GM12878 (cell line): ENCODE measurements at regions not wholly inside any gene's neighbourhood (a gene's known extent, or its start where the extent isn't known, plus 50 kb on each side); places are given as distances from the start of the nearest gene placed in this dataset.

Experiments
- ATAC-seq: fragments of 200-7000 bp; cut with Tn5 transposase; 3 replicates; pipeline ENCODE4 v1.9.1; 2020; ENCODE audit warnings: mild to moderate bottlenecking, moderate library complexity
- BruUV-seq: library from RNA; stranded (reverse); fragments of 400-500 nt; replicated peaks from 2 replicates; lab custom pipeline; 2021; lab: Mats Ljungman, UMichigan
- CTCF ChIA-PET: fragments of 300-600 bp; sonication (Branson Sonifier 250); formaldehyde crosslinking; extraction: SDS; loops from one replicate; lab custom pipeline; 2021; ENCODE audit warnings: inconsistent platforms; lab: Yijun Ruan, JAX
- POLR2A ChIA-PET: fragments of 350-600 bp; formaldehyde crosslinking; extraction: SDS; loops from one replicate; lab custom pipeline; 2021; ENCODE audit warnings: inconsistent platforms; lab: Charles Lee
- RAD21 ChIA-PET: fragments of 300-600 bp; sonication (Branson Sonifier 250); formaldehyde crosslinking; loops from one replicate; lab custom pipeline; 2023; ENCODE audit warnings: antibody characterized with exemption; ENCODE audit not compliant: unreplicated experiment; lab: Charles Lee
- SMC1A ChIA-PET: fragments of 300-600 bp; sonication (Branson Sonifier 250); formaldehyde crosslinking; loops from one replicate; lab custom pipeline; 2023; ENCODE audit not compliant: unreplicated experiment, uncharacterized antibody; lab: Charles Lee
- DNase-seq: peaks from one replicate; pipeline ENCODE4 v3.0.0-alpha.2; 2011; ENCODE audit warnings: low read depth, low spot score
- FAIRE-seq: peaks from 3 replicates; lab custom pipeline; 2011; peaks lifted over from hg19 to GRCh38; lab: Jason Lieb, UNC
- H2AFZ ChIP-seq: 2 replicates; pipeline ENCODE4 v1.6.0; 2011; ENCODE audit warnings: low read depth, low read length, control low read depth; ENCODE audit not compliant: control insufficient read depth
- H3K27ac ChIP-seq: 2 replicates; pipeline ENCODE4 v1.5.1; 2011; ENCODE audit warnings: control low read depth; ENCODE audit not compliant: control insufficient read depth, insufficient read depth
- H3K27me3 ChIP-seq, 2 experiments: replicated peaks in 1 of 2; 2 replicates each; pipeline versions ENCODE4 v1.6.0 to v1.6.1; 2011; ENCODE audit warnings: low read length in 1 of 2; ENCODE audit not compliant: control insufficient read depth in 2 of 2, insufficient read depth in 2 of 2
- H3K36me3 ChIP-seq, 2 experiments: 2 replicates each; pipeline ENCODE4 v1.5.1; 2011; ENCODE audit warnings: low read length in 1 of 2; ENCODE audit not compliant: control insufficient read depth in 2 of 2, insufficient read depth in 2 of 2
- H3K4me1 ChIP-seq: 2 replicates; pipeline ENCODE4 v1.6.1; 2011; ENCODE audit warnings: mild to moderate bottlenecking, low read length, moderate library complexity, mixed read lengths; ENCODE audit not compliant: control insufficient read depth, insufficient read depth
- H3K4me2 ChIP-seq: 2 replicates; pipeline ENCODE4 v1.6.0; 2011; ENCODE audit warnings: control low read depth; ENCODE audit not compliant: control insufficient read depth, insufficient read depth
- H3K4me3 ChIP-seq: fragments of 200-600 bp; sonication (generic); 2 replicates; pipeline ENCODE4 v1.5.1; 2016
- H3K79me2 ChIP-seq: 2 replicates; pipeline ENCODE4 v1.6.0; 2011; ENCODE audit warnings: low read length; ENCODE audit not compliant: control insufficient read depth, insufficient read depth
- H3K9ac ChIP-seq: 2 replicates; pipeline ENCODE4 v1.8.0; 2011; ENCODE audit warnings: low read length, control low read depth, mixed read lengths; ENCODE audit not compliant: control insufficient read depth, insufficient read depth
- H3K9me3 ChIP-seq: replicated peaks from 3 replicates; pipeline ENCODE4 v1.5.1; 2011; ENCODE audit warnings: mild to moderate bottlenecking, low read length; ENCODE audit not compliant: control insufficient read depth, insufficient read depth
- H4K20me1 ChIP-seq: 2 replicates; pipeline ENCODE4 v1.6.0; 2011; ENCODE audit not compliant: control insufficient read depth, insufficient read depth
- BCL11A ChIP-seq: IDR thresholded peaks from 2 replicates; pipeline ENCODE4 v1.6.1; 2011; ENCODE audit warnings: low read depth, low read length
- CBX3 ChIP-seq: fragments of 200-600 bp; sonication (generic); IDR thresholded peaks from 2 replicates; pipeline ENCODE4 v1.6.1; 2016; ENCODE audit warnings: low read depth, borderline replicate concordance
- GATAD2B ChIP-seq: fragments of 450-650 bp; conservative IDR thresholded peaks from 2 replicates; pipeline ENCODE4 v1.6.1; 2017; ENCODE audit warnings: low read depth, mild to moderate bottlenecking, moderate library complexity
- IRF4 ChIP-seq: IDR thresholded peaks from 2 replicates; pipeline ENCODE4 v1.6.1; 2011; ENCODE audit warnings: low read depth, low read length
- NFYB ChIP-seq: IDR thresholded peaks from 2 replicates; pipeline ENCODE4 v1.6.1; 2011; ENCODE audit warnings: low read depth, mild to moderate bottlenecking, low read length, improper control_type of control experiment, moderate library complexity; ENCODE audit not compliant: insufficient read depth
- RCOR1 ChIP-seq: conservative IDR thresholded peaks from 2 replicates; pipeline ENCODE4 v1.6.1; 2012; ENCODE audit warnings: low read depth, low read length, improper control_type of control experiment
- RUNX3 ChIP-seq: IDR thresholded peaks from 2 replicates; pipeline ENCODE4 v1.6.1; 2012; ENCODE audit warnings: low read length, inconsistent platforms
- SREBF1 ChIP-seq: IDR thresholded peaks from 2 replicates; pipeline ENCODE4 v1.6.1; 2012; ENCODE audit warnings: mild to moderate bottlenecking, low read length
- STAT1 ChIP-seq: fragments of 450-650 bp; conservative IDR thresholded peaks from 2 replicates; pipeline ENCODE4 v1.6.1; 2014; ENCODE audit warnings: antibody characterized with exemption, mild to moderate bottlenecking
- STAT3 ChIP-seq: IDR thresholded peaks from 2 replicates; pipeline ENCODE4 v1.6.1; 2011; ENCODE audit warnings: low read depth, low read length, improper control_type of control experiment
- ZBTB11 ChIP-seq: fragments of 450-650 bp; formaldehyde crosslinking; IDR thresholded peaks from 2 replicates; pipeline ENCODE4 v1.5.0; 2022; ENCODE audit warnings: mild to moderate bottlenecking, missing genetic modification characterization
- ZNF274 ChIP-seq: IDR thresholded peaks from one replicate; pipeline ENCODE4 v1.8.0; 2011; ENCODE audit not compliant: insufficient read length, insufficient read depth
- WGBS: methylation state at CpG from one replicate; pipeline ENCODE4 v1.1.6; 2016; ENCODE audit warnings: low lambda C conversion rate; ENCODE audit not compliant: insufficient replicate concordance, insufficient coverage; ENCODE audit errors: missing lambda C conversion rate; 5-methylcytosine and 5-hydroxymethylcytosine counted together
- in situ Hi-C: fragments of 300-500 bp; cut with MboI; formaldehyde crosslinking; loops from 9 replicates; pipeline ENCODE4 v1.14.3; 2018; ENCODE audit warnings: mixed read lengths
- intact Hi-C: fragments of 100-400 bp; cut with micrococcal nuclease; formaldehyde crosslinking; loops from one replicate; pipeline ENCODE4 v1.14.2; 2022; ENCODE audit not compliant: unreplicated experiment

- TF ChIP-seq NFYB, result no peak
Observed at GRCh38 chr10:78770167-78771090, 298.3 kb upstream of the ZMIZ1 start (continued).

- POLR2A ChIA-PET, result no interaction called here
- no peak for FAIRE-seq
Observed at GRCh38 chr10:78771260-78771659, 297.5 kb upstream of the ZMIZ1 start.

GRCh38 chr10:78771808-78772455 is 296.8 kb upstream of the ZMIZ1 start:
- H3K36me3 ChIP-seq, result no peaks in the 10 kb centered on the region
- ChIA-PET RAD21 (no interaction called here), POLR2A (no interaction called here), SMC1A (interaction anchor here (1.1 kb wide), 1 partner anchor 9 kb away, joined by 3 read pairs; no protein-coding TSS in a partner anchor), CTCF (no interaction called here)
- no peak overlapping the region for H3K4me3 ChIP-seq
- DNase-seq (no peak), ATAC-seq (no peak), FAIRE-seq (no peak)
- no peaks in the 10 kb centered on the region for H4K20me1 ChIP-seq
- H3K27me3 ChIP-seq, result peaks cover 0 to 2% of the 10 kb centered on the region in 2 experiments; a peak in 2 of 4 replicates
- TF ChIP-seq ZBTB11 (CRISPR knock-in tag) (no peak), ZNF274 (no peak), NFYB (no peak), GATAD2B (no peak), BCL11A (no peak), STAT3 (no peak), CBX3 (no peak), STAT1 (no peak), IRF4 (no peak), RUNX3 (no peak), SREBF1 (no peak)
- WGBS, result 48% methylated on average over 7 of the region's 7 CpGs
- no peaks in the 10 kb centered on the region for H3K79me2 ChIP-seq
- in situ Hi-C loops (no loop called here), intact Hi-C loops (no loop called here)
- no peak overlapping the region for H3K4me2 ChIP-seq
- no peak overlapping the region for H3K27ac ChIP-seq
- no peak overlapping the region for H2AFZ ChIP-seq
- H3K9ac ChIP-seq, result no peak overlapping the region
- no peaks in the 10 kb centered on the region for H3K9me3 ChIP-seq
- BruUV-seq, result no TSS peak
- H3K4me1 ChIP-seq, result no peaks in the 10 kb centered on the region

More at GRCh38 chr10:78771260-78771659, 297.5 kb upstream of the ZMIZ1 start:
- no peak overlapping the region for H2AFZ ChIP-seq
- no peak overlapping the region for H3K9ac ChIP-seq
- no peak for TF ChIP-seq RCOR1
- no peaks in the 10 kb centered on the region for H3K9me3 ChIP-seq
- peaks cover 0 to 2% of the 10 kb centered on the region in 2 experiments; a peak in 2 of 4 replicates for H3K27me3 ChIP-seq
- DNase-seq (no peak), ATAC-seq (no peak)
- 57% methylated on average over 7 of the region's 7 CpGs for WGBS
- no peaks in the 10 kb centered on the region for H3K36me3 ChIP-seq
- CTCF ChIA-PET, result no interaction called here
- RAD21 ChIA-PET, result no interaction called here
- H3K27ac ChIP-seq, result no peak overlapping the region
- SMC1A ChIA-PET, result no interaction called here
- in situ Hi-C loops, result no loop called here
- no peaks in the 10 kb centered on the region for H3K79me2 ChIP-seq
- BruUV-seq, result no TSS peak
- H3K4me3 ChIP-seq, result no peak overlapping the region
- H4K20me1 ChIP-seq, result no peaks in the 10 kb centered on the region
- H3K4me2 ChIP-seq, result no peak overlapping the region
- no peaks in the 10 kb centered on the region for H3K4me1 ChIP-seq
- intact Hi-C loops, result no loop called here
